ENCODE measurements at regions not wholly inside any gene's neighbourhood (a gene's known extent, or its start where the extent isn't known, plus 50 kb on each side); places are given as distances from the start of the nearest gene placed in this dataset.
A peak's percentile ranks its signal among the peaks of the same experiment; 100 is the strongest.

- no peak for TF ChIP-seq CTCF (conservative IDR thresholded peaks at IDR 0.05; ENCODE audit: low read depth, low read length)
- DNase-seq (ENCODE audit: low read depth), result no peak
- no peak overlapping the region for H3K4me3 ChIP-seq (ENCODE audit: low read depth, low read length)
Observed at GRCh38 chr9:102124465-102124864, 386.0 kb upstream of the GRIN3A start.

GRCh38 chr9:102114557-102114956, 376.1 kb upstream of the GRIN3A start:
- H3K4me3 ChIP-seq (ENCODE audit: low read depth, low read length), result no peak overlapping the region
- no peak for TF ChIP-seq CTCF (conservative IDR thresholded peaks at IDR 0.05; ENCODE audit: low read depth, low read length)
- no peak for DNase-seq (ENCODE audit: low read depth)

GRCh38 chr9:102113191-102113590, 374.7 kb upstream of the GRIN3A start:
- no peak for TF ChIP-seq CTCF (conservative IDR thresholded peaks at IDR 0.05; ENCODE audit: low read depth, low read length)
- DNase-seq (ENCODE audit: low read depth), result peak; percentile 4
- no peak overlapping the region for H3K4me3 ChIP-seq (ENCODE audit: low read depth, low read length)

- no peak for TF ChIP-seq CTCF (conservative IDR thresholded peaks at IDR 0.05; ENCODE audit: low read depth, low read length)
- no peak overlapping the region for H3K4me3 ChIP-seq (ENCODE audit: low read depth, low read length)
- no peak for DNase-seq (ENCODE audit: low read depth)
Observed at GRCh38 chr9:102106439-102106838, 368.0 kb upstream of the GRIN3A start.

- DNase-seq (ENCODE audit: low read depth), result peak; percentile 4
- no peak for TF ChIP-seq CTCF (conservative IDR thresholded peaks at IDR 0.05; ENCODE audit: low read depth, low read length)
- H3K4me3 ChIP-seq (ENCODE audit: low read depth, low read length), result no peak overlapping the region
Observed at GRCh38 chr9:102101723-102102122, 363.3 kb upstream of the GRIN3A start.

GRCh38 chr9:102087141-102087540, 348.7 kb upstream of the GRIN3A start:
- TF ChIP-seq CTCF (conservative IDR thresholded peaks at IDR 0.05; ENCODE audit: low read depth, low read length), result no peak
- no peak overlapping the region for H3K4me3 ChIP-seq (ENCODE audit: low read depth, low read length)
- no peak for DNase-seq (ENCODE audit: low read depth)

GRCh38 chr9:102085548-102085947, 347.1 kb upstream of the GRIN3A start:
- H3K4me3 ChIP-seq (ENCODE audit: low read depth, low read length), result no peak overlapping the region
- DNase-seq (ENCODE audit: low read depth), result no peak
- TF ChIP-seq CTCF (conservative IDR thresholded peaks at IDR 0.05; ENCODE audit: low read depth, low read length), result no peak
